Panc1 (cell line): ENCODE measurements at regions not wholly inside any gene's neighbourhood (a gene's known extent, or its start where the extent isn't known, plus 50 kb on each side); places are given as distances from the start of the nearest gene placed in this dataset.
A peak's percentile ranks its signal among the peaks of the same experiment; 100 is the strongest.

Experiments
- ATAC-seq: fragments of 200-7000 bp; cut with Tn5 transposase; 2 replicates; pipeline ENCODE4 v1.9.1; 2020; ENCODE audit warnings: mild to moderate bottlenecking, moderate library complexity
- BruUV-seq: library from RNA; stranded (reverse); fragments of 400-500 nt; replicated peaks from 2 replicates; lab custom pipeline; 2021; lab: Mats Ljungman, UMichigan
- CTCF ChIA-PET: fragments of 300-600 bp; sonication (Branson Sonifier 250); formaldehyde crosslinking; loops from one replicate; lab custom pipeline; 2022; ENCODE audit warnings: antibody characterized with exemption; lab: Charles Lee
- POLR2A ChIA-PET: fragments of 300-600 bp; sonication (Branson Sonifier 250); formaldehyde crosslinking; loops from one replicate; lab custom pipeline; 2022; ENCODE audit warnings: antibody characterized with exemption; lab: Charles Lee
- DNase-seq: peaks from one replicate; pipeline ENCODE4 v3.0.0-alpha.2; 2010; ENCODE audit warnings: low read depth, low spot score
- H3K27ac ChIP-seq: 2 replicates; pipeline ENCODE4 v1.5.1; 2011; ENCODE audit warnings: mild to moderate bottlenecking, low read length, inconsistent platforms
- H3K27me3 ChIP-seq: fragments of 200-500 bp; sonication (Bioruptor generic); 2 replicates; pipeline ENCODE4 v1.6.0; 2014; ENCODE audit warnings: low read length, inconsistent platforms; ENCODE audit not compliant: control insufficient read depth, insufficient read depth
- H3K36me3 ChIP-seq: fragments of 200-500 bp; sonication (Bioruptor generic); 2 replicates; pipeline ENCODE4 v1.5.1; 2014; ENCODE audit warnings: inconsistent platforms, mild to moderate bottlenecking, low read length, moderate library complexity; ENCODE audit not compliant: control insufficient read depth, insufficient read depth
- H3K4me1 ChIP-seq: 2 replicates; pipeline ENCODE4 v1.5.1; 2011; ENCODE audit warnings: inconsistent platforms, mild to moderate bottlenecking, low read length, moderate library complexity; ENCODE audit not compliant: control insufficient read depth, insufficient read depth
- H3K4me3 ChIP-seq, 2 experiments: 2 replicates each; pipeline ENCODE4 v1.5.1; 2011 to 2012; ENCODE audit warnings: low read depth in 2 of 2, low read length in 2 of 2, mild to moderate bottlenecking in 2 of 2, inconsistent platforms in 1 of 2, moderate library complexity in 1 of 2
- H3K9me3 ChIP-seq: fragments of 200-500 bp; sonication (Bioruptor generic); 2 replicates; pipeline ENCODE4 v1.5.1; 2014; ENCODE audit warnings: low read depth, mild to moderate bottlenecking, inconsistent platforms, low read length, moderate library complexity; ENCODE audit not compliant: control insufficient read depth, insufficient read depth
- POLR2AphosphoS5 ChIP-seq: IDR thresholded peaks from 2 replicates; pipeline ENCODE4 v1.6.1; 2012; ENCODE audit warnings: mild to moderate bottlenecking, low read depth, low read length, moderate library complexity
- REST ChIP-seq, 2 experiments: IDR thresholded peaks; 2 replicates each; pipeline ENCODE4 v1.6.1; 2011 to 2012; ENCODE audit warnings: low read depth in 2 of 2, control low read depth in 1 of 2, low read length in 1 of 2, mild to moderate bottlenecking in 1 of 2, moderate library complexity in 1 of 2; ENCODE audit not compliant: insufficient read depth in 1 of 2
- SIN3A ChIP-seq: IDR thresholded peaks from 2 replicates; pipeline ENCODE4 v1.6.1; 2012; ENCODE audit warnings: low read depth, mild to moderate bottlenecking, low read length, moderate library complexity, borderline replicate concordance; ENCODE audit not compliant: insufficient read depth
- TCF7L2 ChIP-seq: IDR thresholded peaks from 2 replicates; pipeline ENCODE4 v1.6.1; 2011; ENCODE audit warnings: mild to moderate bottlenecking, low read depth, low read length, inconsistent platforms
- in situ Hi-C: cut with HindIII; loops from 2 replicates; pipeline ENCODE4 v1.10.0; 2016; ENCODE audit warnings: low sequenced_read_pairs, low pct_unique_long_range_greater_than_20kb
- intact Hi-C: fragments of 100-400 bp; cut with micrococcal nuclease; formaldehyde crosslinking; loops from one replicate; pipeline ENCODE4 v1.10.0; 2022; ENCODE audit not compliant: unreplicated experiment
- TF ChIP-seq, protein P1 (sequence below): fragments of 450-650 bp; IDR thresholded peaks from 2 replicates; pipeline ENCODE4 v1.5.1; 2017; ENCODE audit warnings: mild to moderate bottlenecking

GRCh38 chr6:73989428-73989827 lies 293.4 kb downstream of the CD109 start:
- ChIA-PET CTCF (no interaction called here), POLR2A (no interaction called here)
- no peak overlapping the region for H3K27ac ChIP-seq
- H3K36me3 ChIP-seq = no peaks in the 10 kb centered on the region
- TF ChIP-seq, protein P1, sequence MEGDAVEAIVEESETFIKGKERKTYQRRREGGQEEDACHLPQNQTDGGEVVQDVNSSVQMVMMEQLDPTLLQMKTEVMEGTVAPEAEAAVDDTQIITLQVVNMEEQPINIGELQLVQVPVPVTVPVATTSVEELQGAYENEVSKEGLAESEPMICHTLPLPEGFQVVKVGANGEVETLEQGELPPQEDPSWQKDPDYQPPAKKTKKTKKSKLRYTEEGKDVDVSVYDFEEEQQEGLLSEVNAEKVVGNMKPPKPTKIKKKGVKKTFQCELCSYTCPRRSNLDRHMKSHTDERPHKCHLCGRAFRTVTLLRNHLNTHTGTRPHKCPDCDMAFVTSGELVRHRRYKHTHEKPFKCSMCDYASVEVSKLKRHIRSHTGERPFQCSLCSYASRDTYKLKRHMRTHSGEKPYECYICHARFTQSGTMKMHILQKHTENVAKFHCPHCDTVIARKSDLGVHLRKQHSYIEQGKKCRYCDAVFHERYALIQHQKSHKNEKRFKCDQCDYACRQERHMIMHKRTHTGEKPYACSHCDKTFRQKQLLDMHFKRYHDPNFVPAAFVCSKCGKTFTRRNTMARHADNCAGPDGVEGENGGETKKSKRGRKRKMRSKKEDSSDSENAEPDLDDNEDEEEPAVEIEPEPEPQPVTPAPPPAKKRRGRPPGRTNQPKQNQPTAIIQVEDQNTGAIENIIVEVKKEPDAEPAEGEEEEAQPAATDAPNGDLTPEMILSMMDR = no peak
- TF ChIP-seq SIN3A = no peak
- TF ChIP-seq REST (IDR thresholded peaks at IDR 0.05; ENCODE audit: insufficient read depth in 1 of 2, low read depth in 2 of 2, low read length in 1 of 2) = no peak
- no peak for TF ChIP-seq TCF7L2
- TF ChIP-seq POLR2AphosphoS5 = no peak
- H3K27me3 ChIP-seq = no peaks in the 10 kb centered on the region
- in situ Hi-C loops = no loop called here
- no peaks in the 10 kb centered on the region for H3K9me3 ChIP-seq
- no peak for ATAC-seq
- no peaks in the 10 kb centered on the region for H3K4me1 ChIP-seq
- no peak for DNase-seq
- intact Hi-C loops = no loop called here
- BruUV-seq = no TSS peak
- H3K4me3 ChIP-seq = no peak overlapping the region

DNA sequence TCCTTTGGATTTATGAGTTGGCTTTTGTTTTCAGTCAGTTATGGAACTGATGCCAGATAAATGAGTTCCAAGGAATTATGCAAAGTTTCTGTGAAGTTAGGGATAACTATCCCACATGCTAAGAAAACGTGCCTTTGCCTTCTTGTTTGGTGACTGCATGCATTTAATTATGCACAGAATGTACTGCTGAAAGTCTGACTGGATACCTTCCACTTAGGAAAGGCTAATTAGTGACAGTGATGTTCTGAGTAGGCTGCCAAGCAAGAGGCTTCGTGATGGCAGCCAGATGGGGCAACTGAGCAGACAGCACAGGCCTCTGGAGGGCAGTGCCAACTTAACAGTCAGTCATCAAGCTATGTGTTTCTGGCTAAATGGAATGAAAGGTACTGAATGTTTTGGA lies 289.9 kb downstream of the CD109 start:
- ATAC-seq (no peak), DNase-seq (no peak)
- H3K27ac ChIP-seq = no peak overlapping the region
- no peaks in the 10 kb centered on the region for H3K36me3 ChIP-seq
- H3K9me3 ChIP-seq = no peaks in the 10 kb centered on the region
- no peak overlapping the region for H3K4me3 ChIP-seq
- no TSS peak for BruUV-seq
- ChIA-PET POLR2A (no interaction called here), CTCF (interaction anchor here (0.7 kb wide), 1 partner anchor 588 kb away, joined by 3 read pairs; no protein-coding TSS in a partner anchor)
- TF ChIP-seq REST (IDR thresholded peaks at IDR 0.05; ENCODE audit: insufficient read depth in 1 of 2, low read depth in 2 of 2, low read length in 1 of 2) (no peak), POLR2AphosphoS5 (no peak), SIN3A (no peak), TCF7L2 (no peak)
- TF ChIP-seq, protein P1 = peak; percentile 59
- intact Hi-C loops (no loop called here), in situ Hi-C loops (no loop called here)
- no peaks in the 10 kb centered on the region for H3K27me3 ChIP-seq
- no peaks in the 10 kb centered on the region for H3K4me1 ChIP-seq
